DMS53 treated with DMSO at 0.1 percent for 48 hours (cell line): ENCODE measurements at regions not wholly inside any gene's neighbourhood (a gene's known extent, or its start where the extent isn't known, plus 50 kb on each side); places are given as distances from the start of the nearest gene placed in this dataset.

Source experiments
- DNase-seq: peaks from one replicate; lab custom pipeline; 2025; ENCODE audit not compliant: unreplicated experiment; lab: John Stamatoyannopoulos, UW

GRCh38 chr12:126157575-126157966 lies 1092.3 kb downstream of the AACS start:
- DNase-seq, result no peak

- DNase-seq, result no peak
Measured at GRCh38 chr12:126159139-126159538, 1093.9 kb downstream of the AACS start.

GRCh38 chr12:126160912-126161311 lies 1095.7 kb downstream of the AACS start:
- no peak for DNase-seq

- DNase-seq, result no peak
Measured at GRCh38 chr12:126163984-126164383, 1098.7 kb downstream of the AACS start.

- DNase-seq, result no peak
Measured at GRCh38 chr12:126171937-126172559, 1106.8 kb downstream of the AACS start.

- no peak for DNase-seq
Measured at GRCh38 chr12:126182619-126183236, 1117.5 kb downstream of the AACS start.

GRCh38 chr12:126185025-126185424 lies 1119.8 kb downstream of the AACS start:
- DNase-seq, result no peak

- DNase-seq, result no peak
Measured at GRCh38 chr12:126189856-126190255, 1124.6 kb downstream of the AACS start.

- DNase-seq, result no peak
Measured at GRCh38 chr12:126191031-126191891, 1126.0 kb downstream of the AACS start.

- no peak for DNase-seq
Measured at GRCh38 chr12:126191949-126192348, 1126.7 kb downstream of the AACS start.

GRCh38 chr12:126193190-126193589 lies 1128.0 kb downstream of the AACS start:
- no peak for DNase-seq

- DNase-seq, result no peak
Measured at GRCh38 chr12:126196263-126196662, 1131.0 kb downstream of the AACS start.

GRCh38 chr12:126198516-126198915 lies 1133.3 kb downstream of the AACS start:
- no peak for DNase-seq

- no peak for DNase-seq
Measured at GRCh38 chr12:126198966-126199692, 1133.9 kb downstream of the AACS start.

- no peak for DNase-seq
Measured at GRCh38 chr12:126201981-126202537, 1136.8 kb downstream of the AACS start.

GRCh38 chr12:126204326-126204725 lies 1139.1 kb downstream of the AACS start:
- DNase-seq, result no peak

GRCh38 chr12:126210026-126210425 lies 1144.8 kb downstream of the AACS start:
- no peak for DNase-seq

- DNase-seq, result no peak
Measured at GRCh38 chr12:126210448-126210847, 1145.2 kb downstream of the AACS start.

- no peak for DNase-seq
Measured at GRCh38 chr12:126212824-126213223, 1147.6 kb downstream of the AACS start.

- no peak for DNase-seq
Measured at GRCh38 chr12:126218697-126219096, 1153.5 kb downstream of the AACS start.

- no peak for DNase-seq
Measured at GRCh38 chr12:126219139-126219538, 1153.9 kb downstream of the AACS start.
